ENCODE measurements at regions not wholly inside any gene's neighbourhood (a gene's known extent, or its start where the extent isn't known, plus 50 kb on each side); places are given as distances from the start of the nearest gene placed in this dataset.

DNA sequence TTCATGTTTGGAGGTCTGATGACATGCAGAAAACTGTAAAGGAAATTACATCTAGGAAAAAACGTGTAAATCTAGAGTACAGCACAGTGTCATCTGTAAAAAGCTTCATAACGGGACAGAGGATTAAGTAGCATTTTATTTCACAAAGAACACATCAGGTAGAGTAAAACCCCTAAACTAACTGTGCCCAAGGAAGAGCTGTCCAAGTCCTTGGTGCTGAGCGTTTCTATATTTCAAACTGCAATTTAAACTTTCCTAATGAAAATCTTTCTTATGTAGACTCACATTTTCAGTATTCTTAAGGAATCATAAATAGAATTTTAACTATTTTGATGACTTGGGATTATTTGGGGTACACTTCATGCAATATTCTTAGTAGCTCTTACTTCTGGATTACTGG is 646.2 kb downstream of the IPMK start:
- DNase-seq (ENCODE audit: low spot score in 2 of 2): no peak
- WGBS, 2 donors: 57 to 59% methylated on average over 3 of the region's 3 CpGs
- Histone ChIP-seq H3K27ac (no peak overlapping the region), H3K36me3 (no peaks in the 10 kb centered on the region), H3K9me3 (no peaks in the 10 kb centered on the region), H3K27me3 (no peaks in the 10 kb centered on the region), H3K4me1 (no peaks in the 10 kb centered on the region), H3K4me3 (no peak overlapping the region)
- TF ChIP-seq EP300 (IDR thresholded peaks at IDR 0.05) (no peak), POLR2A (IDR thresholded peaks at IDR 0.05) (no peak), CTCF (IDR thresholded peaks at IDR 0.05) (no peak)

GRCh38 chr10:57605948-57606485 is 661.7 kb downstream of the IPMK start:
- Histone ChIP-seq H3K4me3 (no peak overlapping the region), H3K36me3 (no peaks in the 10 kb centered on the region), H3K27me3 (no peaks in the 10 kb centered on the region), H3K27ac (no peak overlapping the region), H3K9me3 (no peaks in the 10 kb centered on the region), H3K4me1 (no peaks in the 10 kb centered on the region)
- TF ChIP-seq POLR2A (IDR thresholded peaks at IDR 0.05) (no peak), CTCF (IDR thresholded peaks at IDR 0.05) (no peak), EP300 (IDR thresholded peaks at IDR 0.05) (no peak)
- 68 to 75% methylated on average over 4 of the region's 4 CpGs for WGBS, 2 donors
- DNase-seq (ENCODE audit: low spot score in 2 of 2): no peak

GRCh38 chr10:57599440-57599839 is 668.3 kb downstream of the IPMK start:
- no peak for TF ChIP-seq POLR2A (IDR thresholded peaks at IDR 0.05)
- no peak for TF ChIP-seq EP300 (IDR thresholded peaks at IDR 0.05)
- TF ChIP-seq CTCF (IDR thresholded peaks at IDR 0.05): no peak
- no peak for DNase-seq (ENCODE audit: low spot score in 2 of 2)
- 88 to 89% methylated on average over 4 of the region's 4 CpGs for WGBS, 2 donors
- no peak overlapping the region for H3K4me3 ChIP-seq
- no peaks in the 10 kb centered on the region for H3K36me3 ChIP-seq
- H3K27me3 ChIP-seq: no peaks in the 10 kb centered on the region
- H3K27ac ChIP-seq: no peak overlapping the region
- no peaks in the 10 kb centered on the region for H3K9me3 ChIP-seq
- H3K4me1 ChIP-seq: no peaks in the 10 kb centered on the region

- no peaks in the 10 kb centered on the region for H3K36me3 ChIP-seq
- TF ChIP-seq CTCF (IDR thresholded peaks at IDR 0.05) (peak in 1 of 5 experiments; percentile 12), EP300 (IDR thresholded peaks at IDR 0.05) (no peak)
- no peak for DNase-seq (ENCODE audit: low spot score in 2 of 2)
- no peak overlapping the region for H3K27ac ChIP-seq
- no peak overlapping the region for H3K4me3 ChIP-seq
- H3K4me1 ChIP-seq: no peaks in the 10 kb centered on the region
- no peaks in the 10 kb centered on the region for H3K27me3 ChIP-seq
- 85 to 86% methylated on average over 1 of the region's 1 CpG for WGBS, 2 donors
- no peaks in the 10 kb centered on the region for H3K9me3 ChIP-seq
Measured at GRCh38 chr10:57593983-57594573, 673.6 kb downstream of the IPMK start.

DNA sequence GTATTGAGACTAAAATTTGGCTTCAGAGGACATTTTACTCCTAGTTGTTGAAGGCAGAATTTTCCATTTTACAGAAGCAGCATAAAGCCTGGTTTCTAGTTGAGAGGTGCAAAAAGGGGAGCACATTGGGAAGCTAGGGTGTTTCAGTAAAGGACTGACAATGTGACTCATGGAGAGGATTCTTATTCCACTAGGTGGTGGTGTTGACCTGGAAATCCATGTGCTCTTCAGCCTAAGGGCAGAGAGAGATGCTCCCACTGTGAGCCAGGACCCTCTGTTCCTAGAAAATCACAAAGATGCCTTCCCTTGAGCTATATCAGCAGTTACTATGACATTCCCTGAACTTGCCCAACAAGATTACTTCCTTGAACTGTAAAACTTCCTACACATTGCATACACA is 687.8 kb downstream of the IPMK start:
- Histone ChIP-seq H3K27ac (no peak overlapping the region), H3K4me3 (no peak overlapping the region), H3K36me3 (no peaks in the 10 kb centered on the region), H3K9me3 (no peaks in the 10 kb centered on the region), H3K27me3 (no peaks in the 10 kb centered on the region), H3K4me1 (no peaks in the 10 kb centered on the region)
- no peak for DNase-seq (ENCODE audit: low spot score in 2 of 2)
- TF ChIP-seq CTCF (IDR thresholded peaks at IDR 0.05) (peak in 2 of 5 experiments; percentile 10 to 17), POLR2A (IDR thresholded peaks at IDR 0.05) (no peak)

All from tibial nerve (tissue), 4 donors.